ENCODE measurements at regions not wholly inside any gene's neighbourhood (a gene's known extent, or its start where the extent isn't known, plus 50 kb on each side); places are given as distances from the start of the nearest gene placed in this dataset.

GRCh38 chr1:164498792-164499191 is 60.2 kb upstream of the PBX1 start:
- intact Hi-C loops (cut with DNase I) = no loop called here
- no peak for DNase-seq

DNA sequence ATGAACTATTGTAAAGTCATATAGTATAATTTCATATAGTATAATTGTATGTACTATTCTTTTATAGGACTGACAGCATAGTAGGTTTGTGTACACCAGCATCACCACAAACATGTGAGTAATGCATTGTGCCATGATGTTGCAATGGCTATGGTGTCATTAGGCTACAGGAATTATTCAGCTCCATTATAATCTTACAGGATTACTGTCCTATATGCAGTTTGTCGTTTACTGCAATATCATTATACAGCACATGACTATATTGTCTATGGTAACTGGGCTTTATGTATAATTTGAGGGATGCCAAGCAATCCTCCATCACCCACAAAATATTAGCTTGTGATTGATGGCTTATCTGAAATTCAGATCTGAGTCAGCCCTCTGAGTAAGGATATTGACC is 54.2 kb upstream of the PBX1 start:
- no peak for DNase-seq
- intact Hi-C loops (cut with DNase I) = no loop called here

All from head of caudate nucleus (tissue), 42 donors.